Left lung (tissue), 4 donors: ENCODE measurements at regions not wholly inside any gene's neighbourhood (a gene's known extent, or its start where the extent isn't known, plus 50 kb on each side); places are given as distances from the start of the nearest gene placed in this dataset.

Experiments
- ATAC-seq: fragments of 200-7000 bp; cut with Tn5 transposase; one replicate; pipeline ENCODE4 v1.9.1; 2020; ENCODE audit warnings: moderate library complexity
- DNase-seq, 4 donors: peaks; one replicate each; pipeline ENCODE4 v3.0.0-alpha.2; 2013 to 2020
- H3K27ac ChIP-seq, 2 donors: fragments of 200-600 bp; sonication (generic) in 1 of 2; one replicate each; pipeline versions ENCODE4 v1.5.0 to v1.8.0; 2020 to 2021
- H3K27me3 ChIP-seq, 2 donors: fragments of 200-600 bp; sonication (generic) in 1 of 2; one replicate each; pipeline versions ENCODE4 v1.5.0 to v1.8.0; 2020 to 2021
- H3K36me3 ChIP-seq, 2 donors: fragments of 200-600 bp; sonication (generic) in 1 of 2; one replicate each; pipeline versions ENCODE4 v1.5.0 to v1.8.0; 2020 to 2021
- H3K4me1 ChIP-seq, 2 donors: fragments of 200-600 bp; one replicate each; pipeline ENCODE4 v1.8.0; 2021
- H3K4me3 ChIP-seq, 2 donors: fragments of 200-600 bp; sonication (generic) in 1 of 2; one replicate each; pipeline versions ENCODE4 v1.5.0 to v1.8.0; 2020 to 2021; ENCODE audit warnings: mild to moderate bottlenecking in 1 of 2
- H3K9me3 ChIP-seq, 2 donors: fragments of 200-600 bp; sonication (generic) in 1 of 2; one replicate each; pipeline versions ENCODE4 v1.5.0 to v1.8.0; 2020 to 2021
- intact Hi-C, 2 donors: fragments of 100-400 bp; cut with DNase I; formaldehyde crosslinking; loops; one replicate each; pipeline versions ENCODE4 v1.11.2 to v1.14.2; 2022
- TF ChIP-seq, protein P1 (sequence below), 2 donors: fragments of 200-600 bp; sonication (generic) in 1 of 2; IDR thresholded peaks; one replicate each; pipeline versions ENCODE4 v1.5.0 to v1.8.0; 2021; ENCODE audit warnings: antibody characterized with exemption in 2 of 2
- donor health status: DM: no; HTN: yes; CAD: no.
- donor health status: DM: no; HTN: no; CAD: no.

DNA sequence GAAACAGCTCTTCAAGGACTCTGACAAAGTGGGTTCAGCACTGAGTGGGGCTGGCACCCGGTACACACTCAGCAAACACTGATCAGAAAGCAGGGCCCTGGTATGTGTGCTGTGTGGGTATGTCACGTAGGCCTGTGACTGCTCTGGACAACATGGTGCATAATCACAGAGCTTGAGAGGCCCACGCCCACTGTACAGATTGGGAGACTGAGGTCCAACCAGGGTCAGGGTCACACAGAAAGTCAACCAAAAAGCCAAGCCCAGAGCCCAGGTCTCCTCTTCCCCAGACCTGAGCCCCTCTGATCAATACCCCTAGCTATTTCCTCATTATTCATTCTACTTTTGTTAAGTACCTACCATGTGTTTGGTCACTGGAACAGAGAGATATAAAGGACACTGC is 166.1 kb upstream of the LINGO1 start:
- H3K27me3 ChIP-seq = peaks cover 0 to 16% of the 10 kb centered on the region in 2 donors
- no peak overlapping the region for H3K27ac ChIP-seq
- DNase-seq = no peak
- H3K36me3 ChIP-seq = no peaks in the 10 kb centered on the region
- intact Hi-C loops = no loop called here
- no peaks in the 10 kb centered on the region for H3K9me3 ChIP-seq
- no peak for ATAC-seq
- TF ChIP-seq, protein P1, sequence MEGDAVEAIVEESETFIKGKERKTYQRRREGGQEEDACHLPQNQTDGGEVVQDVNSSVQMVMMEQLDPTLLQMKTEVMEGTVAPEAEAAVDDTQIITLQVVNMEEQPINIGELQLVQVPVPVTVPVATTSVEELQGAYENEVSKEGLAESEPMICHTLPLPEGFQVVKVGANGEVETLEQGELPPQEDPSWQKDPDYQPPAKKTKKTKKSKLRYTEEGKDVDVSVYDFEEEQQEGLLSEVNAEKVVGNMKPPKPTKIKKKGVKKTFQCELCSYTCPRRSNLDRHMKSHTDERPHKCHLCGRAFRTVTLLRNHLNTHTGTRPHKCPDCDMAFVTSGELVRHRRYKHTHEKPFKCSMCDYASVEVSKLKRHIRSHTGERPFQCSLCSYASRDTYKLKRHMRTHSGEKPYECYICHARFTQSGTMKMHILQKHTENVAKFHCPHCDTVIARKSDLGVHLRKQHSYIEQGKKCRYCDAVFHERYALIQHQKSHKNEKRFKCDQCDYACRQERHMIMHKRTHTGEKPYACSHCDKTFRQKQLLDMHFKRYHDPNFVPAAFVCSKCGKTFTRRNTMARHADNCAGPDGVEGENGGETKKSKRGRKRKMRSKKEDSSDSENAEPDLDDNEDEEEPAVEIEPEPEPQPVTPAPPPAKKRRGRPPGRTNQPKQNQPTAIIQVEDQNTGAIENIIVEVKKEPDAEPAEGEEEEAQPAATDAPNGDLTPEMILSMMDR (IDR thresholded peaks at IDR 0.05) = no peak
- H3K4me3 ChIP-seq = no peak overlapping the region
- no peaks in the 10 kb centered on the region for H3K4me1 ChIP-seq

DNA sequence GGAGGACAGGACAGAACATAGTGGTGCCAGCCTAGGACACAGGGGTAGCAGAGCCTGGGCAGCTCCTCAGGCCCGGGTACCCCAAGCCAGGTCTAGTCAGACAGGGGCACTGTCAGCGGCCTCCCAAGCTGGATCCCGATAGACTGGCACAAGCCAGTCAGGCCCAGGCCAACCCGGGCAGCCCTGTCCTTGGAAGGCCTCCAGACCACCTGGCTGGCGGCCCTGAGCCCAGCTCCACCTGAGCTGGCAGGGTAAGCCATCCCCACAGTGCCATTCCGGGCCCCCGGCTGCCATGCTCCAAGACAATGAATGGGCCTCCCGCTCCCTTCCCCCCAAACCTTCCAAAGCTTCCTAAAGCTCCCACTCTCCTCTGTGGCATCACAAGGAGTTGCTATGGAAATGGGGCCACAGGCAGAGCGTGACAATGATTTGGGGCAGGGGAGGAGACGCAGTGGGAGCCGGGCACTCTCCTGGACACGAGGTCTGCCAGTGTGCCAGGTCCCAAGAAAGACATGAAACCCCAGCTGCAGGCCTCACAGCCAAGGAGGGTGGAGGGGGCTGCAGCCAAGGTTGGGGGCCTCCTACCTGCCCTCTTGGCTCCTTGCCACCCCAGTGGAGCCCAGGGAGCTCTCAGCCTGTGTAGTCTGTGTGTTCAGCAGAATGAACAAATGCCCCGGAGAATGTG is 165.6 kb upstream of the LINGO1 start:
- ATAC-seq = no peak
- Histone ChIP-seq H3K36me3 (no peaks in the 10 kb centered on the region), H3K4me1 (no peaks in the 10 kb centered on the region), H3K27me3 (peaks cover 0 to 16% of the 10 kb centered on the region in 2 donors), H3K27ac (no peak overlapping the region), H3K4me3 (no peak overlapping the region), H3K9me3 (no peaks in the 10 kb centered on the region)
- DNase-seq = no peak
- intact Hi-C loops = no loop called here
- TF ChIP-seq, protein P1 (IDR thresholded peaks at IDR 0.05) = no peak

DNA sequence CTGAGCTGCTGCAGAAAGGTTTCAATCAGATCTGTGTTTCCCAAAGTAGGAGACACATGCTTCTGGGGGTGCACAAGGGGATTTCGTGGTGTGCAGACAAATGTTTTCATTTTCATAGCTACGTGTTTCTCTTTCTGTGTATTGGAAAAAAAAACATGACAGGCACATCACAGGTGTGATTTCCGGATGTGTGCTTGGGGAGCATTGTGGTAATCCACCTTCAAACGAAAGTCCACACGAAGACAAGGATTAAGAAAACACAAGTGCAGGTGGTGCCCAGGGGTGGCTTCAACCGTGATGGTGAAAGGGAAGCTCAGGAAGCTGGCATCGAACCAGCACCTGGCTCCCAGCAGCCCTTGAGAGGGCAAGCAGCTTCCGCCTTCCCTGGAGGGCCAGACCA is 164.6 kb upstream of the LINGO1 start:
- TF ChIP-seq, protein P1 (IDR thresholded peaks at IDR 0.05) = no peak
- DNase-seq (no peak), ATAC-seq (no peak)
- Histone ChIP-seq H3K4me1 (no peaks in the 10 kb centered on the region), H3K27me3 (peaks cover 0 to 16% of the 10 kb centered on the region in 2 donors), H3K9me3 (no peaks in the 10 kb centered on the region), H3K27ac (no peak overlapping the region), H3K36me3 (no peaks in the 10 kb centered on the region), H3K4me3 (no peak overlapping the region)
- intact Hi-C loops = no loop called here

DNA sequence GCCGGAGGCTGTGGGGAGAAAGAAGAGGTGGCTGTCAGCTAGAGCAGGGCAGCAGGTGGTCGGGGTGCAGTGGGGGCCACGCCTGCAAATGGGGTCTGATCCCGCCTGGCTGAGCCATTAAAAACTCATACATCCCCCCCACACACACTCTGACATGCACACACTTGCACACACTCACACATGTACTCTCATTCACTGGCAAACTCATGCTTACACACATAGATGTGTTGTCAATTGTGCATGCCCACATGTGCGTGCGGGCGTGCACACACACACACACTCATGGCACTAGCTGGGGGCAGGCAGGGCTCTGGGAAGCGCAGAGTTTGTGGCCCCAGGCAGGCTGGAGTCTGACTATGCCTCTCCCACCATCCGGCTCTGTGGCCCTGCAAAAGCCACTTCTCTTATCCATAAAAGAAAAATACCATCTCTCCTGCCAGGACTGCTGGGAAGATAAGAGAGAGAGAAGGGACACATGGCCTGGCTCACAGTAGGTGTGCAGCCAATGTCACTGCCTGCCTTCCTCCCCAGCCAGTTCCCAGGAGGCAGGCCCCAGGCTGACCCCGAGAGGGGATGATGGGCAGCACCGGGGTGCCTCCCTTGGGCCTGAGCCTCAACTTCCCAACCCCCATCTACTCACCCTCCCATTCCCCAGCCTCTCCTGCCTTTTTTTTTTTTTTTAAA is 163.5 kb upstream of the LINGO1 start:
- ATAC-seq (no peak), DNase-seq (no peak)
- no peaks in the 10 kb centered on the region for H3K4me1 ChIP-seq
- H3K36me3 ChIP-seq = no peaks in the 10 kb centered on the region
- peaks cover 0 to 16% of the 10 kb centered on the region in 2 donors for H3K27me3 ChIP-seq
- H3K27ac ChIP-seq = no peak overlapping the region
- H3K9me3 ChIP-seq = no peaks in the 10 kb centered on the region
- intact Hi-C loops = no loop called here
- H3K4me3 ChIP-seq = no peak overlapping the region
- TF ChIP-seq, protein P1 (IDR thresholded peaks at IDR 0.05) = no peak

DNA sequence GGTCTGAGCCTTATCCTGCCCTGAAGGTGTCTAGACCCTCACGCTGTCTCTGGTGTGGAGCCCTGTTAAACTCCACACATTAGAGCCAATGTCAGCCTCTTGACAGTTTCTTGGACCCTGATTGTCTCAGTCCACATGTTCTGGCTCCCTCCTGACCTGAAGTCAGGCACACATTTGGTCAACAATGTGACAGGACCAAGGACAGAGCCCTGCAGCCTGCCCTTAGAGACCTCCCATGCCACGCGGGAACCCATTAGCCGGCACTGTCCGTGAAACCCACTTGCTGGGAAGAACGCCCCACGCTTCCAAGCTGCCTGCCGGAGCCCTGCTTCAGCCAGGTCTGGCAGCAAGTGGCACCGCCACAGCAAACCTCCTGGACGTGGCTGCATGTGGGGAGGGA is 162.7 kb upstream of the LINGO1 start:
- Histone ChIP-seq H3K9me3 (no peaks in the 10 kb centered on the region), H3K4me1 (no peaks in the 10 kb centered on the region), H3K27ac (no peak overlapping the region), H3K36me3 (no peaks in the 10 kb centered on the region), H3K4me3 (no peak overlapping the region), H3K27me3 (peaks cover 0 to 16% of the 10 kb centered on the region in 2 donors)
- no peak for DNase-seq
- no peak for ATAC-seq
- TF ChIP-seq, protein P1 (IDR thresholded peaks at IDR 0.05) = no peak
- intact Hi-C loops = no loop called here
